ENCODE measurements at regions not wholly inside any gene's neighbourhood (a gene's known extent, or its start where the extent isn't known, plus 50 kb on each side); places are given as distances from the start of the nearest gene placed in this dataset.

DNA sequence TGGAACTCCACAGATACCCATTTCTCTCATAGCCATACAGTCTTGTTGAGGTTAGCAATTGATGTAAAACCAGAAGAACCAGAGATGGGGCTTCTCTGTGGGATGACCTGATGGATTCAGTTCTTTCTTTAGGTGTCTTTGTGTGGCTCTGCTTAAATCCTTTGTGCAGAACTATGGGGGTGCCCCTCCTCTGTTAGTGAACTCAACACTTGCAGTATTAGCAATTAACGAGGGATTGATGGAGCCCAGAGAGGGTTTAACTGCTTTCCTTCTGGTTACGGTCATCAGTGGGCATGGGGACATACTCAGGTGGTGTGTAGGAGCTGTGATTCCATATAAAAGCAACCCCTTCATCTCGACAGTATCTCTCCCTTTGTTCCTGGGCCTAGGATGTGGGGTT is 406.8 kb upstream of the FAM98A start:
- no peak overlapping the region for H3K27ac ChIP-seq (ENCODE audit: low read depth in 2 of 2, low read length in 1 of 2)
- H3K27me3 ChIP-seq (ENCODE audit: control insufficient read depth in 1 of 2, insufficient read depth in 2 of 2, low read length in 2 of 2) = no peaks in the 10 kb centered on the region
- H3K4me3 ChIP-seq (ENCODE audit: low read depth in 1 of 2, low read length in 2 of 2) = no peak overlapping the region
- H3K4me1 ChIP-seq (ENCODE audit: control insufficient read depth in 2 of 2, insufficient read depth in 2 of 2, low read length in 1 of 2) = no peaks in the 10 kb centered on the region
- peaks cover 0 to 2% of the 10 kb centered on the region in 2 donors for H3K9me3 ChIP-seq (ENCODE audit: control insufficient read depth in 2 of 2, insufficient read depth in 1 of 2, low read depth in 1 of 2, low read length in 1 of 2)
- 74 to 85% methylated on average over 3 of the region's 3 CpGs for WGBS, 2 donors
- H3K36me3 ChIP-seq (ENCODE audit: control insufficient read depth in 2 of 2, insufficient read depth in 2 of 2, low read length in 1 of 2) = no peaks in the 10 kb centered on the region

DNA sequence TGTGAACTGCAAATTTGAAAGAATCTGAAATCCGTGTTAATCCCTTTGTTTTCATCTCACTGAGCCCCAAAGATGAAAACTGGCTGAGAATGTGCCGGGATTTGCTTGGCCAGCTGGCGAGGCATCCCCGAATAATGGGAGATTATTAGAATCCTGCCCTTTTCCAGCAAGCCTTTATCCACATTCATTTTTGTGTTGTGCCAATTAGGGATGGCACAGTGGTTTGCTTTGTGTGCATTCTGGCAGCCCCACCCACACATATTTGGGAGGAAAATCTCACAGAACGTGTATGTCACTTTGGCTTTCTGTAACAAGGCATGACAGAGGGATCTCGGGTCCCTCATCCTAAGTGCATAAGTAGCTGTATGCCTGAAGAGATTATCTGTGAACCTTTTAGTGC is 405.8 kb upstream of the FAM98A start:
- no peaks in the 10 kb centered on the region for H3K27me3 ChIP-seq (ENCODE audit: control insufficient read depth in 1 of 2, insufficient read depth in 2 of 2, low read length in 2 of 2)
- H3K4me1 ChIP-seq (ENCODE audit: control insufficient read depth in 2 of 2, insufficient read depth in 2 of 2, low read length in 1 of 2) = no peaks in the 10 kb centered on the region
- H3K4me3 ChIP-seq (ENCODE audit: low read depth in 1 of 2, low read length in 2 of 2) = no peak overlapping the region
- H3K36me3 ChIP-seq (ENCODE audit: control insufficient read depth in 2 of 2, insufficient read depth in 2 of 2, low read length in 1 of 2) = no peaks in the 10 kb centered on the region
- 42 to 45% methylated on average over 6 of the region's 6 CpGs for WGBS, 2 donors
- no peak overlapping the region for H3K27ac ChIP-seq (ENCODE audit: low read depth in 2 of 2, low read length in 1 of 2)
- peaks cover 0 to 2% of the 10 kb centered on the region in 2 donors for H3K9me3 ChIP-seq (ENCODE audit: control insufficient read depth in 2 of 2, insufficient read depth in 1 of 2, low read depth in 1 of 2, low read length in 1 of 2)

DNA sequence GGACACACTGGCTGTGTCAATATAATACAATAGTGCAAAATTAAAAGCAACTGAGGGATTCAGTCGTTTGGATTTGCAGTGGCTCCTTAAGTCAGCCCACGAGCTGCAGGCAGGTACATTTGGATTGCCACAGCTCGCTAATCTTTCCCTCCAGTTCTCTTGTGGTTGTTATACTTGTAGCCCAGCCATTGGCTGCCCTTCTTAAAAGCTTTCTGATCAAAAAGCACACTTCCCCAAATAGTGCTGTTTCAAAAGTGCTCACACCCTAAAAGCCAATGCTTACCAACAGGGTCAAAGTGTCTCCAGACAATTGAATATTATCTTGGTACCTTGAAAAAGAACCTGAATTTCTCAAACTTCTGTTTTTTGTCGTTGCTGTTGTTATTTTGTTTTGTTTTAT is 404.7 kb upstream of the FAM98A start:
- 53 to 64% methylated on average over 4 of the region's 4 CpGs for WGBS, 2 donors
- no peak overlapping the region for H3K27ac ChIP-seq (ENCODE audit: low read depth in 2 of 2, low read length in 1 of 2)
- no peaks in the 10 kb centered on the region for H3K27me3 ChIP-seq (ENCODE audit: control insufficient read depth in 1 of 2, insufficient read depth in 2 of 2, low read length in 2 of 2)
- peaks cover 0 to 2% of the 10 kb centered on the region in 2 donors for H3K9me3 ChIP-seq (ENCODE audit: control insufficient read depth in 2 of 2, insufficient read depth in 1 of 2, low read depth in 1 of 2, low read length in 1 of 2)
- H3K4me1 ChIP-seq (ENCODE audit: control insufficient read depth in 2 of 2, insufficient read depth in 2 of 2, low read length in 1 of 2) = no peaks in the 10 kb centered on the region
- H3K36me3 ChIP-seq (ENCODE audit: control insufficient read depth in 2 of 2, insufficient read depth in 2 of 2, low read length in 1 of 2) = no peaks in the 10 kb centered on the region
- H3K4me3 ChIP-seq (ENCODE audit: low read depth in 1 of 2, low read length in 2 of 2) = no peak overlapping the region

DNA sequence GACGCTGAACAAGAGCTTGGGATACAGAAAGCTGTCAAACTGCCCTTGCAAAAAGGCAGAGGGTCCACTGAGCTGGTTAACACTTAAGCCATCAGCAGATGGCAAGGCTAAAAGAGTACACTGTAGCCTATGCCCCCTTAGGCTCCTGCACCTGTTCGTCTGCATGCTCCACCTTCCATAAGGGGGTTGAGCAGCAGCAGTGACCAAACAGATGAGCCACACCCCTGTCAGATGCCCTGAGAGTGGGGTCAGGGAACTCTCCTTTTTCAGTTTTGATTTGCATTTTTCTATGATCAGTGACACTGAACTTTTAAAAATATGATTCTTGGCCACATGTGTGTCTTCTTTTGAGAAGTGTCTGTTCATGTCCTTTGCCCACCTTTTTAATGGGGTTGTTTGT is 402.5 kb upstream of the FAM98A start:
- H3K27ac ChIP-seq (ENCODE audit: low read depth in 2 of 2, low read length in 1 of 2) = no peak overlapping the region
- H3K36me3 ChIP-seq (ENCODE audit: control insufficient read depth in 2 of 2, insufficient read depth in 2 of 2, low read length in 1 of 2) = no peaks in the 10 kb centered on the region
- no peaks in the 10 kb centered on the region for H3K27me3 ChIP-seq (ENCODE audit: control insufficient read depth in 1 of 2, insufficient read depth in 2 of 2, low read length in 2 of 2)
- H3K9me3 ChIP-seq (ENCODE audit: control insufficient read depth in 2 of 2, insufficient read depth in 1 of 2, low read depth in 1 of 2, low read length in 1 of 2) = peaks cover 5 to 6% of the 10 kb centered on the region in 2 donors
- 84 to 85% methylated on average over 2 of the region's 2 CpGs for WGBS, 2 donors
- H3K4me1 ChIP-seq (ENCODE audit: control insufficient read depth in 2 of 2, insufficient read depth in 2 of 2, low read length in 1 of 2) = no peaks in the 10 kb centered on the region
- no peak overlapping the region for H3K4me3 ChIP-seq (ENCODE audit: low read depth in 1 of 2, low read length in 2 of 2)

DNA sequence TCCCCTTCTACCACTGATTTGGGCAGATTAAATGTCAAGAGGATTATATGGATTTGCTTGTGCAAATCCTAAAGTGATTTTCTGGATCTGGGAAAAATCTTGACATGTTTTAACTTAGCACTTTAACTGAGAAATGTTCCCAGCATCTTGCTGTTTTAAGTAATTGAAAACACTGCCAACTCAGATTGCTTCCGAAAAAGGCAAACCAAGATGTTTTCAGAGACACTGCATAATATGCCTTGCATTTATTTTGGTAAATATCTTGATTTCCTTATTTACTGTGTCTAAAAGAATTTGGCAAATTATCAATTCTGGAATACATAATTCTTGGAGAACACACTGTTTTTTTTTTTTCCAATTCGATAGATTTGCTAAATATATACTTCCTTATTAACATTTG is 385.0 kb upstream of the FAM98A start:
- Histone ChIP-seq H3K36me3 (ENCODE audit: control insufficient read depth in 2 of 2, insufficient read depth in 2 of 2, low read length in 1 of 2) (no peaks in the 10 kb centered on the region), H3K4me1 (ENCODE audit: control insufficient read depth in 2 of 2, insufficient read depth in 2 of 2, low read length in 1 of 2) (no peaks in the 10 kb centered on the region), H3K27ac (ENCODE audit: low read depth in 2 of 2, low read length in 1 of 2) (no peak overlapping the region), H3K27me3 (ENCODE audit: control insufficient read depth in 1 of 2, insufficient read depth in 2 of 2, low read length in 2 of 2) (no peaks in the 10 kb centered on the region), H3K9me3 (ENCODE audit: control insufficient read depth in 2 of 2, insufficient read depth in 1 of 2, low read depth in 1 of 2, low read length in 1 of 2) (no peaks in the 10 kb centered on the region), H3K4me3 (ENCODE audit: low read depth in 1 of 2, low read length in 2 of 2) (no peak overlapping the region)
- WGBS, 2 donors = 35 to 46% methylated on average over 2 of the region's 2 CpGs

DNA sequence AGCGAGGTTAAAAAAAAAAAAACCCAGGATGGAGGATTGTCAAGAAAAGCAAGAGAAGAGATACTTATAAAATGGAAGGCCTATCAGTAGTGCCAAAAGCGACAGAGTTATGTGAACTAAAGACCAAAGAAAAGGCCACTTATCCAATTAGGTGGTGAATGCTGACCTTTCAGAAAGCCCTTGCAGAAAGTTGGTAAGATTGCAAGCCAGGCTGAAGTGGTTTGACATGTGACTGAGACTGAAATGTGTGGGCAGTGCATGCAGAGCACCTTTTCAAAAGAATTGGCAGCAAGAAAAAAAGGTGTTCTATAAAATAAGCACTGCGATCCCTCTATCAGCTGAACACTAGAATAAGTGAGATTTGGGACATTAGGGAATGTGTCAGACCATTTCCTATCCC is 379.4 kb upstream of the FAM98A start:
- Histone ChIP-seq H3K36me3 (ENCODE audit: control insufficient read depth in 2 of 2, insufficient read depth in 2 of 2, low read length in 1 of 2) (no peaks in the 10 kb centered on the region), H3K9me3 (ENCODE audit: control insufficient read depth in 2 of 2, insufficient read depth in 1 of 2, low read depth in 1 of 2, low read length in 1 of 2) (no peaks in the 10 kb centered on the region), H3K27ac (ENCODE audit: low read depth in 2 of 2, low read length in 1 of 2) (no peak overlapping the region), H3K4me3 (ENCODE audit: low read depth in 1 of 2, low read length in 2 of 2) (no peak overlapping the region), H3K4me1 (ENCODE audit: control insufficient read depth in 2 of 2, insufficient read depth in 2 of 2, low read length in 1 of 2) (no peaks in the 10 kb centered on the region), H3K27me3 (ENCODE audit: control insufficient read depth in 1 of 2, insufficient read depth in 2 of 2, low read length in 2 of 2) (no peaks in the 10 kb centered on the region)
- WGBS, 2 donors = 56 to 91% methylated on average over 3 of the region's 3 CpGs

DNA sequence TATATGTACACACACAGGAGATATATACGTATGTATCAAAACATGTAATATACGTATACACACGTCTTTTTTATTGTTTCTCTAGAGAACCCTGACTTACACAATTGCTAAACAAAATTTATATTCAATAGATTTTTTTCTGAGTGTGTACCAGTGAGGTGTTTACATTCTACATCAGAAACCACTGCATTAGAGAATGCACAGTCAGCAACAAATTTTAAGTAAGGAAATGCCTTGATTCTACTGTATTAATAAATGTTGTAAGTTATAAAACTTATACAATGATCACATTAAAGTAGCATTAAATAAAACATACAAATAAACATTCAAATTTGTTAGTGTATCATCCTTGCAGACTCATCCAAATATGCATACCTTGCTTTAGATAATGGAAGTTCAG is 376.4 kb upstream of the FAM98A start:
- WGBS, 2 donors = 74 to 87% methylated on average over 3 of the region's 3 CpGs
- no peaks in the 10 kb centered on the region for H3K27me3 ChIP-seq (ENCODE audit: control insufficient read depth in 1 of 2, insufficient read depth in 2 of 2, low read length in 2 of 2)
- no peak overlapping the region for H3K27ac ChIP-seq (ENCODE audit: low read depth in 2 of 2, low read length in 1 of 2)
- H3K4me1 ChIP-seq (ENCODE audit: control insufficient read depth in 2 of 2, insufficient read depth in 2 of 2, low read length in 1 of 2) = no peaks in the 10 kb centered on the region
- H3K36me3 ChIP-seq (ENCODE audit: control insufficient read depth in 2 of 2, insufficient read depth in 2 of 2, low read length in 1 of 2) = no peaks in the 10 kb centered on the region
- H3K4me3 ChIP-seq (ENCODE audit: low read depth in 1 of 2, low read length in 2 of 2) = no peak overlapping the region
- no peaks in the 10 kb centered on the region for H3K9me3 ChIP-seq (ENCODE audit: control insufficient read depth in 2 of 2, insufficient read depth in 1 of 2, low read depth in 1 of 2, low read length in 1 of 2)

DNA sequence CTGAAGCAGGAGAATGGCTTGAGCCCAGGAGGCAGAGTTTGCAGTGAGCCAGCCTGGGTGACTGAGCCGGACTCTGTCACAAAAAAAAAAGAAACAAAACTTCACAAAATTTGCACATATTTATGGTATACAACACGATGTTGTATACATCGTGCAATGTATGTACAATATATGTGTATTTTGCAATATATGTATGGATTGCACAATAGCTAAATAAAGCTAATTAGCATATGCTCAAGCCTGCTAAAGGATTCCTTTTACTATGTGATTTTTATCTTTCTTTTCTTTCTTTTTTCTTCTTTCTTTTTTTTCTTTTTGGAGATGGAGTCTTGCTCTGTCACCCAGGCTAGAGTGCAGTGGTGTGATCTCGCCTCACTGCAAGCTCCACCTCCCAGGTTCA is 368.0 kb upstream of the FAM98A start:
- 86 to 87% methylated on average over 4 of the region's 4 CpGs for WGBS, 2 donors
- no peaks in the 10 kb centered on the region for H3K27me3 ChIP-seq (ENCODE audit: control insufficient read depth in 1 of 2, insufficient read depth in 2 of 2, low read length in 2 of 2)
- H3K4me1 ChIP-seq (ENCODE audit: control insufficient read depth in 2 of 2, insufficient read depth in 2 of 2, low read length in 1 of 2) = no peaks in the 10 kb centered on the region
- no peak overlapping the region for H3K27ac ChIP-seq (ENCODE audit: low read depth in 2 of 2, low read length in 1 of 2)
- no peaks in the 10 kb centered on the region for H3K9me3 ChIP-seq (ENCODE audit: control insufficient read depth in 2 of 2, insufficient read depth in 1 of 2, low read depth in 1 of 2, low read length in 1 of 2)
- H3K36me3 ChIP-seq (ENCODE audit: control insufficient read depth in 2 of 2, insufficient read depth in 2 of 2, low read length in 1 of 2) = no peaks in the 10 kb centered on the region
- H3K4me3 ChIP-seq (ENCODE audit: low read depth in 1 of 2, low read length in 2 of 2) = no peak overlapping the region

DNA sequence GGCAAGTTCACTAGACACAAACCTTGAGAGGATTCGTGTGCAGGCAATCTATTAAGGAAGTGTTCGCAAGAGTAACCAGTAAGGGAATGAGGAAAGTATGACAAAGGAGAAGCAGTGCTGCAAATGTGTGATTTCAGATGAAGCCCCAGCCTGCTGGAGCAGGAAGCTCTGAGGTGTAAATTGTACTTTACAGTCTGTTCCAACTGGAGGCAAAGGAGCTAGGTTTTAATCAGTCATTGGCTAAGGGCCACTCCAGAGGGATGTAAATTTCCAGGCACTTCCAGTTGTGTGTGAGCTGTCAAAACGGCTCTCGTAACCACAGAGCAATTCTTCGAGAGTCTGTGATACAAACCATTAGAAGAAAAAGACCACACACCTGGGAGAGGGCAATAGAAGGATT is 359.5 kb upstream of the FAM98A start:
- H3K4me3 ChIP-seq (ENCODE audit: low read depth in 1 of 2, low read length in 2 of 2) = no peak overlapping the region
- H3K27me3 ChIP-seq (ENCODE audit: control insufficient read depth in 1 of 2, insufficient read depth in 2 of 2, low read length in 2 of 2) = no peaks in the 10 kb centered on the region
- no peaks in the 10 kb centered on the region for H3K4me1 ChIP-seq (ENCODE audit: control insufficient read depth in 2 of 2, insufficient read depth in 2 of 2, low read length in 1 of 2)
- H3K36me3 ChIP-seq (ENCODE audit: control insufficient read depth in 2 of 2, insufficient read depth in 2 of 2, low read length in 1 of 2) = no peaks in the 10 kb centered on the region
- no peak overlapping the region for H3K27ac ChIP-seq (ENCODE audit: low read depth in 2 of 2, low read length in 1 of 2)
- H3K9me3 ChIP-seq (ENCODE audit: control insufficient read depth in 2 of 2, insufficient read depth in 1 of 2, low read depth in 1 of 2, low read length in 1 of 2) = peaks cover 0 to 3% of the 10 kb centered on the region in 2 donors
- WGBS, 2 donors = 54 to 55% methylated on average over 5 of the region's 5 CpGs

DNA sequence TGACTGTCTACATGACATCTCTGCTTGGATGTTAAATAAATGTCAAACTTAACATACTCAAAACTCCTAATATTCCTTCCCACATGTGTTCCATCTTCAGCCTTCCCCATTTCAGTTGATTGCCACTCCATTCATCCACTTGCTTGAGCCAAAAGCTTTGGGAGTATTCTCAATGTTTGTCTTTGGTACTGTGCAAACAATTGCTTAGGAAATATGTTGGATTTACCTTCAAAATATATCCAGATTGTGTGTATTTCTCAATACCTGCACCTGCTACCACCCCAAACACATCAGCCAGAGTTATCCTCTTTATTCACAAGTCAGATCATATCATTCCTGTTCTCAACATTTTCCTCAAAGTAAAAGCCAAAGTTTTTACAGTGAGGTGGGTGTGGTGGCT is 350.3 kb upstream of the FAM98A start:
- no peaks in the 10 kb centered on the region for H3K9me3 ChIP-seq (ENCODE audit: control insufficient read depth in 2 of 2, insufficient read depth in 1 of 2, low read depth in 1 of 2, low read length in 1 of 2)
- no peaks in the 10 kb centered on the region for H3K36me3 ChIP-seq (ENCODE audit: control insufficient read depth in 2 of 2, insufficient read depth in 2 of 2, low read length in 1 of 2)
- H3K27ac ChIP-seq (ENCODE audit: low read depth in 2 of 2, low read length in 1 of 2) = no peak overlapping the region
- H3K4me3 ChIP-seq (ENCODE audit: low read depth in 1 of 2, low read length in 2 of 2) = no peak overlapping the region
- no peaks in the 10 kb centered on the region for H3K27me3 ChIP-seq (ENCODE audit: control insufficient read depth in 1 of 2, insufficient read depth in 2 of 2, low read length in 2 of 2)
- no peaks in the 10 kb centered on the region for H3K4me1 ChIP-seq (ENCODE audit: control insufficient read depth in 2 of 2, insufficient read depth in 2 of 2, low read length in 1 of 2)
